ENCODE measurements at regions not wholly inside any gene's neighbourhood (a gene's known extent, or its start where the extent isn't known, plus 50 kb on each side); places are given as distances from the start of the nearest gene placed in this dataset.

DNA sequence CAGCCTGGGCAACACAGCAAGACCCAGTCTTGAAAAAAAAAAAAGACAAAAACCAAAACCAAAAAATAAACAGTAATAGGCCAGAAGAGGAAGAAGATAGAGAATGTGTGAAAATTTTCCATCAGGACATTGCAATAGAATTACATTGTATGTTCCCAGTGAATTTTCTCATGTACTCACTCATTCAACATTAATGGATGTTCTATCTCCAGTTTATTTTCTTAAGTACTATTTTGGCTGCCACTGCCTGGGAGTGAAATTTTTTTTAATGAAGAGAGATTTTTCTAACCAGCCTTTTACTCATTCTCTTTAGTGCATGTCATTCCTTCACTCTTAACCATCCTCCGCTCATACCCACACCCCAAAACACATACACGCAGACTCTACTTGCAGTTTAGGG lies 282.8 kb downstream of the ALDH8A1 start:
- no peak for TF ChIP-seq POLR2AphosphoS5 (IDR thresholded peaks at IDR 0.05)
- TF ChIP-seq, protein P1, sequence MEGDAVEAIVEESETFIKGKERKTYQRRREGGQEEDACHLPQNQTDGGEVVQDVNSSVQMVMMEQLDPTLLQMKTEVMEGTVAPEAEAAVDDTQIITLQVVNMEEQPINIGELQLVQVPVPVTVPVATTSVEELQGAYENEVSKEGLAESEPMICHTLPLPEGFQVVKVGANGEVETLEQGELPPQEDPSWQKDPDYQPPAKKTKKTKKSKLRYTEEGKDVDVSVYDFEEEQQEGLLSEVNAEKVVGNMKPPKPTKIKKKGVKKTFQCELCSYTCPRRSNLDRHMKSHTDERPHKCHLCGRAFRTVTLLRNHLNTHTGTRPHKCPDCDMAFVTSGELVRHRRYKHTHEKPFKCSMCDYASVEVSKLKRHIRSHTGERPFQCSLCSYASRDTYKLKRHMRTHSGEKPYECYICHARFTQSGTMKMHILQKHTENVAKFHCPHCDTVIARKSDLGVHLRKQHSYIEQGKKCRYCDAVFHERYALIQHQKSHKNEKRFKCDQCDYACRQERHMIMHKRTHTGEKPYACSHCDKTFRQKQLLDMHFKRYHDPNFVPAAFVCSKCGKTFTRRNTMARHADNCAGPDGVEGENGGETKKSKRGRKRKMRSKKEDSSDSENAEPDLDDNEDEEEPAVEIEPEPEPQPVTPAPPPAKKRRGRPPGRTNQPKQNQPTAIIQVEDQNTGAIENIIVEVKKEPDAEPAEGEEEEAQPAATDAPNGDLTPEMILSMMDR (IDR thresholded peaks at IDR 0.05): no peak
- TF ChIP-seq POLR2A (IDR thresholded peaks at IDR 0.05): no peak
- no peak for TF ChIP-seq EP300 (IDR thresholded peaks at IDR 0.05)

All from suprapubic skin (tissue), 4 donors.